ENCODE measurements at regions not wholly inside any gene's neighbourhood (a gene's known extent, or its start where the extent isn't known, plus 50 kb on each side); places are given as distances from the start of the nearest gene placed in this dataset.

- H3K27ac Mint-ChIP-seq, result no peak overlapping the region
These were observed 216.1 kb upstream of the SYNDIG1 start for GRCh38 chr20:24253321-24253720.

GRCh38 chr20:24245094-24245493 is 224.3 kb upstream of the SYNDIG1 start:
- Histone ChIP-seq H3K4me3 (ENCODE audit: low read length) (no peak overlapping the region), H3K27me3 (ENCODE audit: control insufficient read depth, insufficient read depth, low read length) (no peaks in the 10 kb centered on the region), H3K27ac (ENCODE audit: low read length) (no peak overlapping the region), H3K9me3 (ENCODE audit: control insufficient read depth, insufficient read depth, low read length) (no peaks in the 10 kb centered on the region), H3K4me1 (ENCODE audit: control insufficient read depth, insufficient read depth, low read length) (no peaks in the 10 kb centered on the region), H3K36me3 (ENCODE audit: control insufficient read depth, insufficient read depth, low read length) (no peaks in the 10 kb centered on the region)
- 69% methylated on average over 2 of the region's 2 CpGs for WGBS (ENCODE audit: insufficient coverage)
- H3K9me3 Mint-ChIP-seq, result no peaks in the 10 kb centered on the region
- H3K4me1 Mint-ChIP-seq, result no peaks in the 10 kb centered on the region
- no peak overlapping the region for H3K27ac Mint-ChIP-seq
- H3K27me3 Mint-ChIP-seq (ENCODE audit: low read depth in 2 of 2), result peaks cover 14 to 19% of the 10 kb centered on the region in 2 donors
- H3K4me3 Mint-ChIP-seq, result no peak overlapping the region
- DNase-seq (no peak), ATAC-seq (no peak)
- intact Hi-C loops (cut with micrococcal nuclease), result no loop called here
- no peak for TF ChIP-seq CTCF (IDR thresholded peaks at IDR 0.05)
- no peaks in the 10 kb centered on the region for H3K36me3 Mint-ChIP-seq

More at GRCh38 chr20:24253321-24253720, 216.1 kb upstream of the SYNDIG1 start:
- no peak for TF ChIP-seq CTCF (IDR thresholded peaks at IDR 0.05)
- DNase-seq (no peak), ATAC-seq (no peak)
- Histone ChIP-seq H3K27ac (ENCODE audit: low read length) (no peak overlapping the region), H3K36me3 (ENCODE audit: control insufficient read depth, insufficient read depth, low read length) (no peaks in the 10 kb centered on the region), H3K27me3 (ENCODE audit: control insufficient read depth, insufficient read depth, low read length) (no peaks in the 10 kb centered on the region), H3K9me3 (ENCODE audit: control insufficient read depth, insufficient read depth, low read length) (no peaks in the 10 kb centered on the region), H3K4me3 (ENCODE audit: low read length) (no peak overlapping the region), H3K4me1 (ENCODE audit: control insufficient read depth, insufficient read depth, low read length) (no peaks in the 10 kb centered on the region)
- Mint-ChIP-seq H3K4me1 (no peaks in the 10 kb centered on the region), H3K9me3 (no peaks in the 10 kb centered on the region), H3K27me3 (ENCODE audit: low read depth in 2 of 2) (peaks cover 8 to 16% of the 10 kb centered on the region in 2 donors), H3K36me3 (no peaks in the 10 kb centered on the region), H3K4me3 (no peak overlapping the region)
- intact Hi-C loops (cut with micrococcal nuclease), result no loop called here
- 90% methylated on average over 3 of the region's 6 CpGs for WGBS (ENCODE audit: insufficient coverage)

DNA sequence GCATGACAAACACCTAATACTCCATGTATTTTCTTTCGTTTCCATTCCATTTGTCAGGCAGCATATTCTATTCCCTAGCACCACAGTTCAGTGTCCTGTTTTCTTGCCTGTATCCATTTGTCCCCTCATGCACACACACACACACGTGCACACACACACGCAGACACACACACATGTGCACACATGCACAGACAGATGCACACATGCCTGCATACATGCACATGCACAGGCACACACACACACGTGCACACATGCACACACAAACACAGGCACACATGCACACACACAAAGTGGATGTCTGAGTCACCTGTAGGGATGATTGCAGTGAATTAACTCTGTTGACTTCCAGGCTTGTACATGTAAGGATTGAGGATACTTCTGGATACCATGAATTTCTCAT is 226.7 kb upstream of the SYNDIG1 start:
- Mint-ChIP-seq H3K4me1 (no peaks in the 10 kb centered on the region), H3K27ac (no peak overlapping the region), H3K4me3 (no peak overlapping the region), H3K27me3 (ENCODE audit: low read depth in 2 of 2) (peaks cover 21 to 38% of the 10 kb centered on the region in 2 donors), H3K9me3 (no peaks in the 10 kb centered on the region), H3K36me3 (no peaks in the 10 kb centered on the region)
- intact Hi-C loops (cut with micrococcal nuclease), result no loop called here
- Histone ChIP-seq H3K36me3 (ENCODE audit: control insufficient read depth, insufficient read depth, low read length) (no peaks in the 10 kb centered on the region), H3K4me3 (ENCODE audit: low read length) (no peak overlapping the region), H3K27ac (ENCODE audit: low read length) (no peak overlapping the region), H3K4me1 (ENCODE audit: control insufficient read depth, insufficient read depth, low read length) (no peaks in the 10 kb centered on the region), H3K9me3 (ENCODE audit: control insufficient read depth, insufficient read depth, low read length) (no peaks in the 10 kb centered on the region), H3K27me3 (ENCODE audit: control insufficient read depth, insufficient read depth, low read length) (no peaks in the 10 kb centered on the region)
- 93% methylated on average over 4 of the region's 4 CpGs for WGBS (ENCODE audit: insufficient coverage)
- no peak for TF ChIP-seq CTCF (IDR thresholded peaks at IDR 0.05)
- ATAC-seq (no peak), DNase-seq (no peak)

DNA sequence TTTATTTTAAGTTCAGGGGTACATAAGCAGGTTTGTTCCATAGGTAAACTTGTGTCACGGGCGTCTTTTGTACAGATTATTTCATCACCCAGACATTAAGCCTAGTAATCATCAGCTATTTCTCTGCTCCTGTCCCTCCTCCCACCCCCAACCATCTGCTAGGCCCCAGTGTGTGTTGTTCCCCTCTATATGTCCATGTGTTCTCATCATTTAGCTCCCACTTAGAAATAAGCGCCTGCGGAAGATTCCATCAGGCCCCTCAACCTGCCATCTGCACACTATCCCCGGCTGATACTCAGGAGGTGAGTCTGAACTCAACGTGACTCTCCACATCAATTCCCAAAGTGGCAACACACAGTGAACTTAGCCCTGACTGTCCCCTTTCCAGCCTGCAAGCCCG is 228.0 kb upstream of the SYNDIG1 start:
- Histone ChIP-seq H3K4me1 (ENCODE audit: control insufficient read depth, insufficient read depth, low read length) (no peaks in the 10 kb centered on the region), H3K4me3 (ENCODE audit: low read length) (no peak overlapping the region), H3K27me3 (ENCODE audit: control insufficient read depth, insufficient read depth, low read length) (no peaks in the 10 kb centered on the region), H3K36me3 (ENCODE audit: control insufficient read depth, insufficient read depth, low read length) (no peaks in the 10 kb centered on the region), H3K9me3 (ENCODE audit: control insufficient read depth, insufficient read depth, low read length) (no peaks in the 10 kb centered on the region), H3K27ac (ENCODE audit: low read length) (no peak overlapping the region)
- peaks cover 25 to 45% of the 10 kb centered on the region in 2 donors for H3K27me3 Mint-ChIP-seq (ENCODE audit: low read depth in 2 of 2)
- intact Hi-C loops (cut with micrococcal nuclease), result no loop called here
- H3K9me3 Mint-ChIP-seq, result no peaks in the 10 kb centered on the region
- no peak overlapping the region for H3K27ac Mint-ChIP-seq
- no peaks in the 10 kb centered on the region for H3K4me1 Mint-ChIP-seq
- 93% methylated on average over 7 of the region's 7 CpGs for WGBS (ENCODE audit: insufficient coverage)
- no peak for TF ChIP-seq CTCF (IDR thresholded peaks at IDR 0.05)
- DNase-seq, result no peak
- H3K4me3 Mint-ChIP-seq, result no peak overlapping the region
- no peaks in the 10 kb centered on the region for H3K36me3 Mint-ChIP-seq
- no peak for ATAC-seq
